GM12891 (cell line): ENCODE measurements at regions not wholly inside any gene's neighbourhood (a gene's known extent, or its start where the extent isn't known, plus 50 kb on each side); places are given as distances from the start of the nearest gene placed in this dataset.

Experiments used
- DNase-seq: peaks from one replicate; pipeline ENCODE4 v3.0.0; 2011; ENCODE audit warnings: low spot score; ENCODE audit not compliant: insufficient read length
- FAIRE-seq: peaks from 2 replicates; lab custom pipeline; 2011; peaks lifted over from hg19 to GRCh38; lab: Jason Lieb, UNC
- PAX5 ChIP-seq: IDR thresholded peaks from 2 replicates; pipeline ENCODE4 v1.6.1; 2011; ENCODE audit warnings: low read length, moderate library complexity, mild to moderate bottlenecking; ENCODE audit not compliant: insufficient read depth, severe bottlenecking
- POLR2A ChIP-seq: IDR thresholded peaks from 2 replicates; pipeline ENCODE4 v1.6.1; 2011; ENCODE audit warnings: low read depth, low read length, control low read depth
- POLR2AphosphoS5 ChIP-seq: IDR thresholded peaks from 2 replicates; pipeline ENCODE4 v1.6.1; 2011; ENCODE audit warnings: low read depth, low read length, control low read depth
- POU2F2 ChIP-seq: IDR thresholded peaks from 2 replicates; pipeline ENCODE4 v1.6.1; 2011; ENCODE audit warnings: low read depth, mild to moderate bottlenecking, control low read depth, low read length, moderate library complexity
- SPI1 ChIP-seq: IDR thresholded peaks from 2 replicates; pipeline ENCODE4 v1.6.1; 2011; ENCODE audit warnings: low read depth, low read length, control low read depth
- TAF1 ChIP-seq: IDR thresholded peaks from 2 replicates; pipeline ENCODE4 v1.6.1; 2011; ENCODE audit warnings: low read depth, low read length, control low read depth

DNA sequence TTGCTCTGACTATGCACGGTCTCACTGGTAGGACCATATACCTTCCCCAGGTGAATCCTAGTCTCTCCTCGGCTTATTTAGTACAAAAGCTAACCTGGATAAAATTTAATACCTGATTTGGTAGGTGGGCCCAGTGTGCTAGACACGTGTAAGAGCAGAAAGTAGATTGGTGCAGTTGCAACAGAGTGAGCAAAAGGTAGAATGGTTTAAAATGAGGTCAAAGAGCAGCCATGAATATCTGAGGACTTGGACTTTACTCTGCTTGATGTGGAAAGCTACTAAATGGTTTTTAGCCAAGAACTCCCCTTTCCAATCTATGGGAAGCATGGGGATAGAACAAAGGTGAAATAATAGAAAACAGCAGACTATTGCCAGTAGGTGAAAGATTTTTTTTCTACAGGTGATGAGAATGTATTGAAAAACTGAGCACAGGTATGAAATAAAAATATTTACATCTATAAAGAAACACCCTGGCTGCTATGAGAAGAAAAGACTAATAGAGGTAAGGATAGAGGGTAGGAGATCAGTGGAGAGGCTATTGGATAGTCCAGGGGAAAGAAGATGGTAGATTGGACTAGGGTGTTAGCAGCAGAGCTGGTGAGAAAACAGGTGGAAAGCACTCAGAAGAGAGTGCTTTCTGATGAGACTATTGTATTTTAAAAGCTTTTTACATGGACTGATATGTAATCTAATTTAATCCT lies 61.3 kb upstream of the BCL9 start:
- FAIRE-seq = no peak
- no peak for TF ChIP-seq TAF1
- no peak for TF ChIP-seq POLR2AphosphoS5
- TF ChIP-seq POU2F2 = no peak
- TF ChIP-seq PAX5 = no peak

DNA sequence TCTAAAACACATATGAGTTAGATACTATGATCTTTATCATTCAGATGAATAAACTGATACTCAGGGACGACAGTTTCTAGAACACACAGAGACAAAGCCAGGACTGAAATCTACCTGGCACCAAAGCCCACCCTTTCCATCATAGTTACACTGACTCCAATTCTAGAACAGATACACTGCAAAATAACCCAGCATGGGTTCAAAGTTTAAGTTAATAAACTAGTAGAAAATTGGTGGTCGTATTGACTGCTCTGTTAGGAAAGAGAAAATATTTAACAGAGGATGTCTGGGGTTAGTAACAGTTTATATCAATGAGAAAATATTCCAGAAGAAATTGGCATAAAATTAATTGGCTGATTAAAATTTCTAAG lies 60.8 kb upstream of the BCL9 start:
- TF ChIP-seq SPI1 (no peak), POU2F2 (no peak), PAX5 (no peak), POLR2AphosphoS5 (no peak), POLR2A (no peak), TAF1 (no peak)
- FAIRE-seq (no peak), DNase-seq (no peak)

More for the DNA sequence above, 61.3 kb upstream of the BCL9 start:
- DNase-seq = no peak

DNA sequence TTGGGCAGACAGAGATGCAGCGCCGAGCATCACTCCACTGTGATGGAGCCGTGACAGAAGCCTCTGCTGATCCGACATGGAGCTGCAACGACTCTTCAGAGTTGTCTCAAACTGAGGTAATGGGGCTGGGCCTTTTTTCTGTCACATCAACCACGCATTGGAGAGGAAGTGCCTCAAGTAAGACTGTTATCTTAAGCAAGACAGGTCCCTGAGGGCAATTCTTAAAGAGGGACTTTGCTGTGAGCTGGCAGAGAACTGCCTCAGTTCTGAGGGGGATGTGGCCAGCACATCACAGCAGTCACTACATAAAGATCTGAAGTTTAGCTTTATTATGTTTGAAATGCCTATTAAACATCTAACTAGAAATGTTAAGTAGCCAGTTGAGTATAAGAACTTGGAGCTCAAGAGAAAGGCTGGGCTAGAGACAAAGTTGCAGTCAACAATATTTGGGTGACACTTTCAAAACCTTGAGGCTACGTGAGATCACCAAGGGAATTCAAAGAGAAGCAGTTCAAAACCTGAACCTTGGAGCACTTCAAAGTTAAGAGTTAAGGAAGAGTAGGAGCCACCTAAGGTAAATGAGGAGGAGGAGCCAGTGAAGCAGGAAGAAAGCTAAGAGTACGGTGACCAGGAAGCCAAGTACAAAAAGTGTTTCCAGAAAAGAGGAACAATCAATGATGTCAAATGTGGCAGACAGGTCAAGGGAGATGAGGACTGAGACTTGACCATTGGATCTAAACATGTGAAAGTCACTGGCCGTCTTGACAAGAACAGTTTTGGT lies 54.2 kb upstream of the BCL9 start:
- DNase-seq (no peak), FAIRE-seq (no peak)
- TF ChIP-seq PAX5 (no peak), POLR2A (no peak), POU2F2 (no peak), SPI1 (no peak), POLR2AphosphoS5 (no peak), TAF1 (no peak)

DNA sequence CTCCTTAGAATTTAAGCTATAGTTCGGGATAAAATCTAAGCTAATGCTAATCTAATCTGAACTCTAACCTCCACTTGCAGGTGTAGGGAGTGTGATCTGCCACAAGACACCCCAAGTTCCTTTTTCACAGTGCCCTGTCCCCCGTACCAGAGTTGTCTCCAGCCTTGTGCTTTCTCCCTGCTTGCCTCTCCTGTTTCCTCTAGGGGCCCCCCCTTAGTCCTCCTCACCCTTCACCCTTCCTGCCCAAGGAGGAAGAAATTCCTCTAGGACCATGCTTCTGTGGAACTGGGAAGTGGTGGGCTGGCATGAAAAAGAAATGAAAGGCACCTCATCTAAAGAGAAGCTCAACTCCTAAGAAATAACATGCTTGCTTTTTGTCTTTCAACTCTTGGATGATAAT lies 50.2 kb upstream of the BCL9 start:
- DNase-seq (no peak), FAIRE-seq (no peak)
- no peak for TF ChIP-seq POLR2A
- TF ChIP-seq PAX5 = no peak
- no peak for TF ChIP-seq SPI1
- TF ChIP-seq POLR2AphosphoS5 = no peak
- no peak for TF ChIP-seq TAF1
- TF ChIP-seq POU2F2 = no peak
